NCI-H510A (cell line): ENCODE measurements at regions not wholly inside any gene's neighbourhood (a gene's known extent, or its start where the extent isn't known, plus 50 kb on each side); places are given as distances from the start of the nearest gene placed in this dataset.

Experiments
- DNase-seq: peaks from one replicate; lab custom pipeline; 2025; lab: John Stamatoyannopoulos, UW

DNA sequence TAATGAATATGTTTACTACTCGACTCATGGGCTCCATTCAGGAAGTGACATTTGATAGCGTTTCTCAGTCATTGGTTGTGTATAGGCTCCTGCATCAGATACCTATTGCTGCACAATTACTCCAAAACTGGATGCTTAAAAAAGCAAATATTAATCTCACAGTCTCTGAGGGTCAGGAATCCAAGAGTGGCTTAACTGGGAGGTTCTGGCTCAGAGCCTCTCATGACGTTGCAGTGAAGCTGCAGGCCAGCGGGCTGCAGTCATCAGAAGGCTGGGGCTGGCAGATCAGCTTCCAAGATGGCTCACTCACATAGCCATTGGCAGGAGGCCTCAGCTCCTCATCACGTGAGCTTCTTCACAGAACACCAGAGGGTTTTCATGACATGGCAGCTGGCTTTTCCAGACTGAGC is 525.1 kb upstream of the NBEA start:
- DNase-seq = no peak

GRCh38 chr13:34417896-34418295 is 524.2 kb upstream of the NBEA start:
- DNase-seq = no peak

- DNase-seq = peak; percentile 62
Measured at GRCh38 chr13:34419025-34419424, 523.0 kb upstream of the NBEA start.

GRCh38 chr13:34419755-34420154 is 522.3 kb upstream of the NBEA start:
- DNase-seq = no peak

- DNase-seq = no peak
Measured at GRCh38 chr13:34420702-34421346, 521.2 kb upstream of the NBEA start.

DNA sequence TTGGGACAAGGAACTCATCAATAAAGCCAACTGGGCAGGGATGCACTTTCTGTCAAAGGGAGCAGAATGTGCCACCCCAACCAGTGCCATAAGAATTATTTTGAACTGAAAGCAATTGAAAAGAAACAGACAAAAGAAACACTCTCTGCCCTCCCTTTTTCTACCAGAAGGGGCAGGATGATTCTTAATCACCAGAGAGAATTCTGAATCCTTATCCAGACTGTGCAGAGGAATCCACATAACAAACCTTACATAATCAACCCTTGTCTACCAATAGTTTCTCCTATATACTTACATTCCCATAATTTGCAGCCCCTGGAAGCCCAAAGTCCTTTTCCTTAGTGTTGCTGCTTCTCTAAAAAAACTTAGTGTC is 520.7 kb upstream of the NBEA start:
- no peak for DNase-seq

- DNase-seq = no peak
Measured at GRCh38 chr13:34421858-34422475, 520.1 kb upstream of the NBEA start.

DNA sequence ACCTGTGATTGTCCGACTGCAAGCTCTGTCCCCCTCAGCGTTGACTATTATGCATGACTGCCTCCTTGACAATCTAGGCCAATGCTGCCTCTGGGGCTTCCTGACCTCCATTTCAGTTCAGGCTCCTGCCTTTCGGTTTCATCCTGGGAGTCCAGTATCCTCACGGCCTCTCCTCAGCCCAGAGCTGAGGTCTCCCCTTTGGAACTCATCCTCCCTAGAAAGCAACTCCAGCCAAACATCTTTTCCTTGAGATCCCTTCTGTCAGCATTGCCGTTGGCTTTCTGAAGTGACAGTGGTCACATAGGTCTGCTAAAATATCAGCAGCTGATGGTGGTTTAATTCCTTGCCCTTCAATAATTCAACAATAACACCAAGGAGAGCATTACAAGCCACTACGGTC is 519.1 kb upstream of the NBEA start:
- DNase-seq = no peak

DNA sequence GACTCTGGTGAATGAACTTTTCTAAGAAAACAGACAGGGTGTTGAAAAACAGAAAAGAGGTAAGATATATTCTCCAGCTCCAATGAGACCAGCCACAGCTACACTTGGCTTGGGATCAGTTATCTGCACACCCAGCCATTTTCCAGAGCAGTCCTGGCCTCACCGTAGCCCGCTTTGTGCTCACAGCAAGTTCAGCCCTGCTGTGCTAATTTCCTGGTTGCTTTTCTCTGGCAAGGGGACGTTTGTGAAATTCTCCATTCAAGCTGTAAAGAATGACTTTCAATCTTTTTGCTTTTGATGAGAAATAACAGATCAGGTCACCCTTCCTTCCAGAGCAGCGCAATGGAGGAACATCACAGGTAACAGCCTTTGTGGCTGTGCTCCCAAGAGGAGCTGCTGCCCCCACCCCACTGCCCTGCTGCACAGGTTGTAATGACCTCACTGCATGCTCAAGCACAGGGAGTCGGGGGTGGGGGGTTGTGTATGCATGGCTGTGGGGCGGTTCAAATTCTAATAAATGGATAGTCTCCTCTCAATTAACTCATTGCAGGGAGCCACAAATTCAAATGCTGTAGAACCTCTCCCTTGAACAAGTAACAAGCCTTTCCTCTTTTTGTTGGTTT is 516.6 kb upstream of the NBEA start:
- no peak for DNase-seq

DNA sequence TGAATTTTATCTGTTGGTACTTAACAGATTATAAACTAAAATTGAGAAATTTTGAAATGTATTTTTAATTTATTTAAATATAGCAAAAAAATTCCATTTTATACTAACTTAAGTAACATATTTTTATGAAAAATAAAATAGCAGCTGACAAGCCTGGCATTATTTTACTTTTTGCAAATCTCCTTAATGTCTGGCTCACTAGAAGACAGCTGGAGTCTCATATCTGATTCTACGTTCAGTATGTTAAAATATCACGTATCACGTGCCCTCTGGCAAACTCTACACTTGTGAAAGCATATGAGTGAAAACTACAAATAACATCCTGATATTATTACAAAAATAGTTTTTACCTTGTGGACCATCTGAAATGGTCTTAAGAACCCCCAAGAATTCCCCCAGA is 513.2 kb upstream of the NBEA start:
- DNase-seq = no peak

DNA sequence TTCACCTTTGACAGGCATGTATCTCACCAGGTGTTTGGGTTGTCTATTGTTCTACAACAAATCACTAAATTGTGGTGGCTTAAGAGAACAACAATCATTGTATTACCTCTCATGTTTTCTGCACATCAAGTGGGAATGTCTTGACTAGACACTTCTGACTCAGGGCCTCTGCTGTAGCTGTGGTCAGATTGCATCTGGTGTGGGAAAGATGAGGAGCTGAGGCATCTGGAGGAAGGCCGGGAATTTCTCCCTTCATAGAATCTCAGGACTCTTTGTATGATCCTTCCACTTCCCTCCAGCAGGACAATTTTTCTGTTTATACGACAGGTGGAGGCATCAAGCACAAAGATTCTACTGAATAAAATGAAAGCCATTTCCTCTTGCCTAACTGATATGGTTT is 511.8 kb upstream of the NBEA start:
- no peak for DNase-seq

DNA sequence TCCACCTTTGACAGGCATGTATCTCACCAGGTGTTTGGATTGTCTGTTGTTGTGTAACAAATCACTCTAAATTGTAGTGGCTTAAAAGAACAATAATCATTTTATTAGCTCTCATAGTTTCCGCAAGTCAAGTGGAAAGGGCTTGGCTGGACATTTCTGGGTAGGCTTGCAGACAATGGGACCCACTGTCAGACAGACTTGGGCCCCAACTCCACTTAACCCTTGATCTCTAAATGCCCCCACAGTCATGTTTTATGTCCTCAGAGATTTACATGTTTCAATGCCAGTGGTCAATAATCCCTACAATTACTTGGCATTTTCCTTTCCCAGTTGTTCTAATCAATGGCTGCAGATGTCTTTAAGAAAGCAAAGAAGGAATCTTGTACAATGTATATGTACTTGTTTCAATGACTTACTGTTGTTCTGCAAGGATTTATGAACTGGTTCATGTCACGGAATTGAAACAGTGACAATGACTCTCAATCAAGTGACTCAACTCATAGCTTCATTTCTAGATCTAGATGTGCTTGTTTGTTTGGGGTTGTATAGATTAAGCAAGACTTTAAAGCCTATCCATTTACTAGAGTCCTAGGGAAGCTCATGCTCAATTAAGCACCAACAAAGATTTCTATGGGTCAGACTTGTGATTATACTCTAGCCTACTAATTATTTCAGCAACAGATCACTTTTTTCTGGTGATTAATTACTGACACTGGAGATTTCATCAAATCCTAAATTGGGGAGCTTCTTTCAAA is 510.1 kb upstream of the NBEA start:
- DNase-seq = no peak

DNA sequence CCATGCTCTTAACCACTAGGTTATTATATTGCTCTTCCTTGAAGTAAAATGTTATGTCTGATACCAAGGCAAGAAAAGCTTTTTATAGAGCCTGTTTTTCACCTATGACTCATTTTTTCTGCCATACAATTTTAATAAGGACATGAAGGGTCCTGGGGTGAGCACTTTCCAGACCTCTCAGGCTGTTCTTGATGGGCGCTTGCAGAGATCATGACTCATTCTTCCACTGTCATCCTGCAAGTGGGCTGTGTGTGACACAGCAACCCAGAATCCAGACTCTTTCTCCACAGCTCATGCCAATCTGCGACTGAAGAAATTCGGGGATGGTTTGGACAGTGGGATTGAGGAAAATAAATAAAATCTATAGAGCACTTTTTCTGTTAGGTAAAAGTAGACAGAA is 506.7 kb upstream of the NBEA start:
- no peak for DNase-seq

- DNase-seq = no peak
Measured at GRCh38 chr13:34437873-34438272, 504.2 kb upstream of the NBEA start.

GRCh38 chr13:34452831-34453230 is 489.2 kb upstream of the NBEA start:
- DNase-seq = no peak

- no peak for DNase-seq
Measured at GRCh38 chr13:34458756-34459715, 483.0 kb upstream of the NBEA start.

- no peak for DNase-seq
Measured at GRCh38 chr13:34459856-34460255, 482.2 kb upstream of the NBEA start.

GRCh38 chr13:34462843-34463242 is 479.2 kb upstream of the NBEA start:
- DNase-seq = no peak

- DNase-seq = no peak
Measured at GRCh38 chr13:34464011-34464410, 478.1 kb upstream of the NBEA start.

DNA sequence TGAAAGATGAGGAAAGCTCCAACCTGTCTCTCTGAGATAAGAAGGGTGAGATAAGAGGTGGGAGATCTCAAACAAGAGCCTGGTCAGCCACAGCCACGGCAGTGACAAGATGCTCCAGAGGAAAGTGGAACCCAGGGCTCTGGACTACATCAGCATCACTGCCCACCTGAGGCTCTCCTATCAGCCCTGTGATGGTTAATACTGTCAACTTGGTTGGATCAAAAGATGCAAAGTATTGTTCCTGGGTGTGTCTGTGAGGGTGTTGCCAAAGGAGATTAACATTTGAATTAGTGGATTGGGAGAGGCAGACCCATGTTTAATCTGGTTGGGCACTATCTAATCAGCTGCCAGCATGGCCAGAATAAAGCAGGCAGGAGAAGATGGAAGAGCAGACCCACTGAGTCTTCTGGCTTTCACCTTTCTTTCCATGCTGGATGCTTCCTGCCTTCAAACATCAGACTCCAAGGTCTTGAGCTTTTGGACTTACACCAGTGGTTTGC is 476.6 kb upstream of the NBEA start:
- no peak for DNase-seq

GRCh38 chr13:34466301-34466700 is 475.8 kb upstream of the NBEA start:
- DNase-seq = no peak
